GM18508 (cell line): ENCODE measurements at regions not wholly inside any gene's neighbourhood (a gene's known extent, or its start where the extent isn't known, plus 50 kb on each side); places are given as distances from the start of the nearest gene placed in this dataset.

Experiments used
- ATAC-seq: cut with Tn5 transposase; IDR thresholded peaks from one replicate; pipeline ENCODE4 v1.9.1; 2021; ENCODE audit warnings: moderate number of reproducible peaks; ENCODE audit not compliant: insufficient read depth, unreplicated experiment

DNA sequence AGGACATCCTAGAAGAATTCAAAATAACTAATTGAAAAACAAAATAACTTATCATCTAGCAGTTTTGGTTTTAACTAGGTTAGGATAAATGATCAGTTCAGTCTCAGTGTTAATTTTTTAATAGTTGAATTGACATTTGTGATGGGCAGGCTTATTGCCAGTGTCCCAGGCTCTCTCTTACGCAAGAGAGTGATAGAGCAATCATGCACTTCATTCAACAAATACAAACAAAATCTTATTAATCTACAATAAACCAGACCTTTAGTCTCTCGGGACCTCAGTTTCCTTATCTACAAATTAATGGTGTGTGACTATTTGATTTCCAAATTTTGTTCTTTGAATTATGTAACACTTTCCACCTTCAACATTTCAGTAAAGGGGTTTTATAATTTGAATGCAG is 385.9 kb upstream of the JAG1 start:
- ATAC-seq = no peak

DNA sequence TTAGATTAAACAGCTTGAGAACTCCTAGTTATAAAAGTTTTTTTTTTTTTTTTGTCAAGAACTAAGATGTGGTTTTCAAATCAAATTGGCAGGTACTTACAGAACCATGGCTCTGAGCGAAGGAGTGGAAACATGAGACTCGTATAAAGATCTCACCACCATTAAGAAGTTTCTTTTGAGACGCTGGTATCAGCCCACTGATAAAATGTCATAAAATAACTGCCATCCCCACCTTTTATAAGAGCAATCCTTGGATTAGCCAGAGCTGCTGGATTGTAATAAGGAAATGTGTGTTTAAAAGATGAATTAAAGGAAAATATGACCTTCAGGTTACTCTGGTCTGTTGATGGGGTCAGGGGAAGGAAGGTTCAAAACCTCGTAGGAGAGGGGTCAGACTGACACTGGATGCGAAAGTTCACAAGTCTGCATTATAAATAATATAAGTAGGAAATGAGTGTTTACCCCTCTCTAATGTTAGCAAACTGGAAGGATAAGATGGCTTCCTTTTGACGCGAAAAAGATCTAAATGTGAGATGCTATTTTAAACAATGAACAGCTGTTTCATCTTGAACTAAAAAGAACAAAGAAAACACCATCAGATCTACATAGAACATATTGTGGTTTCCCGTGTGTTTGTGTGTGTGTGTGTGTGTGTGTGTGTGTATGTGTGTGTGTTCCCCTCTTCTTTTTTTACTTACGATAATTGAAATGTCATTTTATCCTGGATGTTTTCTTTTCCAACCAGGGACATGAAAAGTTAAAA is 386.8 kb upstream of the JAG1 start:
- ATAC-seq = no peak

DNA sequence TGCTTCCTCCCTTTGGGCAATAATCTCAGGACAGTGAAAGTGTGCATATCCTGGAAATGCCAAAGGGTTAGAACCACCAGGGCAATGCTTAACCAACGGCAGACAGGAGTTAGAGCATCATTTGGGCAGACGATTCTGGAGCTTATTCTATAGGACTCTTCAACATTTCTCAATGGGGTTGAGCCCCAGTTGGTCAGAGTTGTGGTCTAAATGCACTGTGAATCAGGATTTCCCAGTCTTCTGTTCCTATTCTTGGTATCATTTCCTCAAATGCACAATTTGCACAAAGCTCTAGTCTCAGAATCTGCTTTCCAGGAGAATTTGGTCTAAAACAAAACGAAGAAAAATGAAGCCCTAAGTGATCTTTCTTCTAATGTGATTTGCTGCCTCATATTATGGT is 389.6 kb upstream of the JAG1 start:
- no peak for ATAC-seq

GRCh38 chr20:11064946-11065345 is 391.1 kb upstream of the JAG1 start:
- ATAC-seq = no peak

GRCh38 chr20:11067359-11067758 is 393.6 kb upstream of the JAG1 start:
- no peak for ATAC-seq

DNA sequence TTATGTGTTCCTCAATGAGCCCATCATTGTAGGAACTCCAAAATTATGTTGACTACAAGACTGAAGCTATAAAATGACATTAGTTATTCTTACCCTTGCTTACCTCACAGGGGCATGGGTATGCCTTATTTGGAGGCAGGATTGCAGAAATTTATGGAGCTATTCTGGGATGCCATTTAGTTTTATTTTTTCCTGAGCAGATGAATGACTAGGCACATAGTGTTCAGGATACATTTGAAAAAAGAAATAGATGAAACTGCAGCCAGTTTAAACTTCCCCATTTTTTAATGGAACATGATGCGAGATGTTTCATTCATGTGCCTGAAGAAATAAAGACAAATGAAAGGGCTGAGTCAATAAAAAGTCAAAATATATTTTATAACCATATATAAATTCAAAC is 399.2 kb upstream of the JAG1 start:
- ATAC-seq = no peak

DNA sequence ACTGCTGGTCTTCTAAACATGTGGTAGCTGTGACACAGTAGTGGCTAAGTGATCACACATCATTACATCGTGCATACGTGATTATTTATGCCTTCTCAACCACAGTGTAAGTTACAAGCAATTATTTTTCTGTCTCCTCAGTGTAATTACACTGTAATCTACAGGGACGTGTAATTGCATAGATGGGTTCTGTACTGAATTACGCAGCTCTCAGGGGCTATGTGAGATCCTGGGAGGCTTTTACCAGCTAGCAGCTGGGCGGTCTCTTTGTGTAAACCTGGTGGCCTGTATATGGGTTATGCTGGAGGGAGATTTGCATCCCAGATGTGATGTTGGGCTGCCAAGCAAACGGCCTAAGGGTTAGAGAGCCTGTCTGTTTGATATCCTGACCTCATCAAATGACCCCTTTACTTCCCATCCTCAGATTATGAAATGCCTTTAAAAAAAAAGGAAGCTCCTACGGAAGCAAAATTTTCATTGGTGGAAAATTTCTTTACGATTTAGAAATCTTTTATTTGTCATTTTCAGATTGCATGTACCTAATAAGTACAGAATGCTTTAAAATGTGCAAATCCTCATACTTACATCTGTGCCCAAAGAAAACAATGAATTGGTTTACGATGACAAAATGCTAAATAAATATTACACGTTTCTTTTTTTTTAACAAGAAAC is 402.8 kb upstream of the JAG1 start:
- no peak for ATAC-seq

DNA sequence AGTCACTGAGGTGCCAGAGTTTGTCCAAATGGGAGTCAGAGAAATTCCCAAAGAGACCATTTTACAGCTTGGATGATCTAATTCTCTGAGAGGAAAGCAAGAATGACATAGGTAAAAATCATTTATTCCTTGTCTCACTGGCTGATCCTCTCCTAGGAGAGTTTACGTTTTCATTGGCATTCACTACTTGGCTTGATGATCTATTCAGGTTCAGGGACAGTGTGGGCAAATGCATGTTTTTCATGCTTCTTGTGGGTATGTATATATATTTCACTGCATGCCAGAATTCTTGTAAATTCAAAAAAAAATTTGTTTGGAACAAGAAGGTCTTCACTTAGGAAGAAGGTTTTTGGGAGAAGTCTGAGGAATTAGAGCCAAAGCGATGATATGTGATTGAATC is 403.4 kb upstream of the JAG1 start:
- ATAC-seq = no peak

DNA sequence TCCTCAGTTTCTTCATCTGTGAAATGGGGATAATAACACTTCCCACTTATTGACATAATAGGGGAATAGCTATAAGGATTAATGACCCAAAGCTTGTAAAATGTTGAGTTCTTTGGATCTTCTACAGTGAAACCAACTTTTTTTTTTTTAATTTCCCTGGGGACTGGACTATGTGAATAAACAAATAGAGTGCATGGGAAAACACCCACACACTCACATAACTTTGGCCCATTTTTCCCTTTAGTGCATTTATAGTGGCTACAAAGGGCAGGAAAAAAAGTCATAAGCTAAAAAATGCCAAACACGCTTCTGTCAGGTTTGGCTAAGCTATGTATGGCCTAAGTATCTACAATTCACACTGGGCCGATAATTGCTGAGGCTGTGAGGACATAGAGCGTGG is 406.2 kb upstream of the JAG1 start:
- no peak for ATAC-seq

- no peak for ATAC-seq
These were observed 407.1 kb upstream of the JAG1 start for GRCh38 chr20:11080781-11081377.

DNA sequence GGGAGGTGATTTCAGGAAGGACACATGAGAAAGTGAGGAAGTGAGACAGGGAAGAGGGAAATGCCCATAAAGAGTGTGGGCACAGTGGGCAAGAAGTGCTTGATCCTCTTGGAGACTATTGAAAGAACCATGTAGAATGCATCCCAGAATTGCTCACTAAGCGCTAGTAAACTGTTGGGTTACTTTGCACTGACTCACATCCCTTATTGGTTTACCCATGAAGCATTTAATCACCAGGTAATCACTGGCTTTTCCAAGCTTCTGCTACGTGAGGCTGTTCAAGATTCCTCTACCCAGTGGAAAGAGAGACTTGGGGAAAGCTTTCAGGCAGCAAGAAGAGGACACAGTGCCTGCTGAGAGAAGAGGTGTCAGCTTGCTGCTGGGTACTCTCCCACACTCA is 410.0 kb upstream of the JAG1 start:
- ATAC-seq = no peak

DNA sequence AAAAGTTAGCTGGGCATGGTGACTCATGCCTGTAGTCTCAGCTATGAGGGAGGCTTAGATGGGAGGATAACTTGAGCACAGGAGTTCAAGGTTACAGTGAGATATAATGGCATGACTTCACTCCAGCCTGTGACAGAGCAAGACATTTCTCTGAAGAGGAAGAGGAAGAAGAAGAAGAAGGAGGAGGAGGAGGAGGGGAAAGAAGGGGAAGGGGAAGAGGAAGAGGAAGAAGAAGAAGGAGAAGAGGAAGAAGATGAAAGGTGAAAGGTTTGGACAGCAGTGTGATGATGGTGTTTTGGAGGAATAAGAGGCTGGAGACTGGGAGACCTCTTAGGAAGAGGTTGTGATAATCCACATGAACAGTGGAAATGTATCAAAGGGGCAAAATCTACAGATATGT is 410.7 kb upstream of the JAG1 start:
- no peak for ATAC-seq

- no peak for ATAC-seq
These were observed 413.2 kb upstream of the JAG1 start for GRCh38 chr20:11086970-11087369.

GRCh38 chr20:11090751-11091150 is 417.0 kb upstream of the JAG1 start:
- no peak for ATAC-seq

- ATAC-seq = no peak
These were observed 417.7 kb upstream of the JAG1 start for GRCh38 chr20:11091511-11091910.

DNA sequence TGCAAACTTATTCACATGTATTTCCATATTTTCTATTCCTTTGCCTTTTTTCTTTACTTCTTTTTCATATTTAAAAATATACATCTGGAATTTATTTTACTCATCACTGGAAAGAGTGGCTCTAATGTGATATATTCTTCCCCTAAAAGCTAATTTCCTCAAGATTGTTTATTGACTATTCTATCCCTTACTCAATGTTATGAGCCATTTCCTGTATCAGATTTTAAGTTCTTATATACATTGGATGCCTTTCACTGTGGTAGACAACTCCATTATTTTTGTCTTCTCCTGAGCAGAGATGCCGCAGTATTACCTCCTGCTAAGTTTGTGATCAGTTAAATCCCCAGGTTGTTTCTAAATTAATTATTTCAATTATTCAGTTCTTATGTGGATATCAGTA is 418.4 kb upstream of the JAG1 start:
- ATAC-seq = no peak

GRCh38 chr20:11094196-11094595 is 420.4 kb upstream of the JAG1 start:
- ATAC-seq = no peak

GRCh38 chr20:11094711-11095110 is 420.9 kb upstream of the JAG1 start:
- no peak for ATAC-seq

DNA sequence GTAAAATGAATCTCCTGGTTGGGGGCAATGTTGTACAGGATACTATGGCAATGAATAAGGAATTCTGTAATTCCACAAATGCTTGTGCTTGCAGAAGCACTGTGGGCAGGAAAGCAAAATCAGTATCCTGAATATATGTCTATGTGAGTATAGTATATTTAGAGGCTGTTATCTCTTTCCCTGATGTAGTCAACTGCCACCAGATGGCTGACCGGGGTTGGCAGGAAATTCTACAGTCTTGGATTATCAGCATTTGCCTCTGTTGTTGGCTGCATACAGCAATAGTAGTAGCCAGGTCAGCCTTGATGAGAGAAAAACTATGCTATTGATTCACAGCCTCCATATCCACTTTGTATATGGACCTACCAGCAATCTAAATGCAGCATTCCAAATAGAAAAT is 425.1 kb upstream of the JAG1 start:
- ATAC-seq = no peak

DNA sequence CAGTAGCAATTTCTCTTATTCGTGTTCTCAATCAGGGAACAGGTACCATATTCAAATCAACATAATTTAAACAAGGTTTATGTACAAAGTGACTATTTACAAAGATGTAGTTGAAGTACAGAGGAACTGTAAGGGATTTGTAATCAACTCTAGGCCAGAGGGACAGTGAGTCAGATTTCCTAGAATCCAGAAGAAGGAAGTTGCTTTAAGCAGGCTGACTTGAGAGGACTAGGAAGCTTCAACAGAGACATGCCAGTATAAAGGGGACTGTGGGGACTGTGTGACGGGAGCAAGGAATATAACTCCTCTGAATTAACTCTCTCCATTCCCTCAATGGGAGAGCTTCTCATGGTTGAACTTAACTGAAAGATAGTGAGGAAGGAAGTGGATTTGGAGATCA is 427.4 kb upstream of the JAG1 start:
- ATAC-seq = no peak

GRCh38 chr20:11101696-11102095 is 427.9 kb upstream of the JAG1 start:
- ATAC-seq = no peak

DNA sequence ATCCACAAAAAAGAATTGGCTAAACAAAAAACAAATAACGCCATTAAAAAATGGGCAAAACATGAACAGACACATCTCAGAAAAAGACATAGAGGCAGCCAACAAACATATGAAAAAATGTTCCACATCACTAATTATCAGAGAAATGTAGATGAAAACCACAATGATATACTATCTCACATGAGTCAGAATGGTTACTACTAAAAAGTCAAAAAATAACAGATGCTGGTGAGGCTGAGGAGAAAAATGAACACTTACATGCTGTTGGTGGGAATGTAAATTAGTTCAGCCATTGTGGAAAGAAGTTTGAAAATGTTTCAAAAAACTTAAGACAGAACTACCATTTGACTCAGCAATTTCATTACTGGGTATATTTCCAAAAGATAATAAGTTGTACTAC is 430.1 kb upstream of the JAG1 start:
- no peak for ATAC-seq
